A549 (cell line): ENCODE measurements at regions not wholly inside any gene's neighbourhood (a gene's known extent, or its start where the extent isn't known, plus 50 kb on each side); places are given as distances from the start of the nearest gene placed in this dataset.

Source experiments
- ATAC-seq, 2 experiments: fragments of 200-7000 bp in 1 of 2; fragments of >200 bp in 1 of 2; cut with Nextera tagmentation in 1 of 2; cut with Tn5 transposase in 1 of 2; 3 replicates each; pipeline versions ENCODE4 v1.8.0 to v1.9.1; 2018 to 2020; ENCODE audit warnings: mild to moderate bottlenecking in 1 of 2, moderate library complexity in 1 of 2
- CTCF ChIA-PET: fragments of 300-600 bp; sonication (Branson Sonifier 250); formaldehyde crosslinking; extraction: SDS; loops from one replicate; lab custom pipeline; 2021; ENCODE audit warnings: antibody characterized with exemption, inconsistent platforms; lab: Yijun Ruan, JAX
- POLR2A ChIA-PET: fragments of 350-600 bp; formaldehyde crosslinking; extraction: SDS; loops from one replicate; lab custom pipeline; 2021; ENCODE audit warnings: antibody characterized with exemption, inconsistent platforms; lab: Yijun Ruan, JAX
- DNase-seq, 2 experiments: peaks; one replicate each; pipeline versions ENCODE4 v3.0.0 to v3.0.0-alpha.2; 2011 to 2016; ENCODE audit warnings: low read depth in 1 of 2, low spot score in 1 of 2
- FAIRE-seq: peaks from 2 replicates; lab custom pipeline; 2011; peaks lifted over from hg19 to GRCh38; lab: Jason Lieb, UNC
- H3K27ac ChIP-seq, 2 experiments: fragments of >200 bp; sonication (Bioruptor Twin); formaldehyde crosslinking; 3 replicates each; pipeline ENCODE4 v1.5.1; 2016 to 2017
- H3K4me1 ChIP-seq: fragments of >200 bp; sonication (Bioruptor Twin); formaldehyde crosslinking; 3 replicates; pipeline ENCODE4 v1.6.1; 2016
- H3K4me2 ChIP-seq: fragments of >200 bp; sonication (Bioruptor Twin); formaldehyde crosslinking; 3 replicates; pipeline ENCODE4 v1.6.1; 2016
- H3K4me3 ChIP-seq: fragments of >200 bp; sonication (Bioruptor Twin); formaldehyde crosslinking; 3 replicates; pipeline ENCODE4 v1.5.1; 2016
- H3K9me3 ChIP-seq: fragments of >200 bp; sonication (Bioruptor Twin); formaldehyde crosslinking; 3 replicates; pipeline ENCODE4 v1.6.1; 2016
- BHLHE40 ChIP-seq: IDR thresholded peaks from 2 replicates; pipeline ENCODE4 v1.6.1; 2012; ENCODE audit warnings: low read depth, low read length, inconsistent platforms
- CBX2 ChIP-seq: fragments of 200-600 bp; sonication (generic); IDR thresholded peaks from 2 replicates; pipeline ENCODE4 v1.6.1; 2016; ENCODE audit warnings: low read depth, mild to moderate bottlenecking, borderline replicate concordance
- CEBPB ChIP-seq, 2 experiments: fragments of >200 bp in 1 of 2; sonication (Bioruptor Twin) in 1 of 2; formaldehyde crosslinking in 1 of 2; IDR thresholded peaks; 2 replicates each; pipeline ENCODE4 v1.6.1; 2012 to 2016
- CHD2 ChIP-seq: fragments of 150-350 bp; IDR thresholded peaks from 2 replicates; pipeline ENCODE4 v1.6.1; 2014; ENCODE audit warnings: low read length; ENCODE audit not compliant: partially characterized antibody
- ESRRA ChIP-seq: fragments of 150-350 bp; IDR thresholded peaks from 2 replicates; pipeline ENCODE4 v1.6.1; 2014; ENCODE audit warnings: mild to moderate bottlenecking, low read length, borderline replicate concordance
- FOSL2 ChIP-seq, 2 experiments: fragments of 450-650 bp in 1 of 2; fragments of >200 bp in 1 of 2; sonication (Bioruptor Twin) in 1 of 2; formaldehyde crosslinking; IDR thresholded peaks; 2 replicates each; pipeline versions ENCODE4 v1.5.0 to v1.6.1; 2016 to 2020; ENCODE audit warnings: mild to moderate bottlenecking in 1 of 2, moderate library complexity in 1 of 2
- FOXS1 ChIP-seq: fragments of 250-450 bp; sonication (Bioruptor Pico); IDR thresholded peaks from 2 replicates; pipeline ENCODE4 v1.5.0; 2020; ENCODE audit warnings: mild to moderate bottlenecking, moderate library complexity
- HDAC2 ChIP-seq: fragments of 200-600 bp; sonication (generic); IDR thresholded peaks from 2 replicates; pipeline ENCODE4 v1.6.1; 2016
- HEYL ChIP-seq: fragments of 250-450 bp; sonication (Bioruptor Pico); IDR thresholded peaks from 2 replicates; pipeline ENCODE4 v1.8.0; 2021; ENCODE audit warnings: mild to moderate bottlenecking, moderate library complexity
- HOXA7 ChIP-seq: fragments of 250-450 bp; sonication (Bioruptor Pico); IDR thresholded peaks from 2 replicates; pipeline ENCODE4 v1.5.0; 2020; ENCODE audit warnings: mild to moderate bottlenecking, moderate library complexity
- HOXB5 ChIP-seq: fragments of 250-450 bp; sonication (Bioruptor Pico); IDR thresholded peaks from 2 replicates; pipeline ENCODE4 v1.5.0; 2020; ENCODE audit warnings: mild to moderate bottlenecking, moderate library complexity
- JUNB ChIP-seq: fragments of >200 bp; sonication (Bioruptor Twin); formaldehyde crosslinking; IDR thresholded peaks from 2 replicates; pipeline ENCODE4 v1.6.1; 2016
- KDM1A ChIP-seq: fragments of 200-600 bp; sonication (generic); IDR thresholded peaks from 2 replicates; pipeline ENCODE4 v1.6.1; 2016; ENCODE audit warnings: low read depth, mild to moderate bottlenecking
- KDM5A ChIP-seq: fragments of 200-600 bp; sonication (generic); IDR thresholded peaks from 2 replicates; pipeline ENCODE4 v1.6.1; 2016; ENCODE audit warnings: antibody characterized with exemption, mild to moderate bottlenecking
- MAZ ChIP-seq: fragments of 150-350 bp; IDR thresholded peaks from 2 replicates; pipeline ENCODE4 v1.6.1; 2014; ENCODE audit warnings: antibody characterized with exemption, low read depth, low read length, borderline replicate concordance
- NR3C1 ChIP-seq: fragments of >200 bp; sonication (Bioruptor Twin); formaldehyde crosslinking; IDR thresholded peaks from 3 replicates; pipeline ENCODE4 v1.6.1; 2017
- RARB ChIP-seq: fragments of 250-450 bp; sonication (Bioruptor Pico); IDR thresholded peaks from 2 replicates; pipeline ENCODE4 v1.8.0; 2021; ENCODE audit warnings: mild to moderate bottlenecking, moderate library complexity
- SMC3 ChIP-seq: fragments of >200 bp; sonication (Bioruptor Twin); formaldehyde crosslinking; IDR thresholded peaks from 3 replicates; pipeline ENCODE4 v1.6.1; 2018; ENCODE audit warnings: inconsistent platforms
- SREBF2 ChIP-seq: fragments of 450-650 bp; IDR thresholded peaks from 2 replicates; pipeline ENCODE4 v1.6.1; 2014; ENCODE audit warnings: mild to moderate bottlenecking, moderate library complexity
- TFCP2L1 ChIP-seq: fragments of 250-450 bp; sonication (Bioruptor Pico); IDR thresholded peaks from 2 replicates; pipeline ENCODE4 v1.5.0; 2021; ENCODE audit warnings: mild to moderate bottlenecking
- ZFP36 ChIP-seq: fragments of 450-650 bp; IDR thresholded peaks from 2 replicates; pipeline ENCODE4 v1.6.1; 2014; ENCODE audit warnings: borderline replicate concordance; ENCODE audit not compliant: partially characterized antibody
- ZNF302 ChIP-seq: fragments of 250-450 bp; sonication (Bioruptor Pico); IDR thresholded peaks from 2 replicates; pipeline ENCODE4 v1.9.0; 2021; ENCODE audit warnings: inconsistent platforms, mild to moderate bottlenecking, moderate library complexity
- WGBS: methylation state at CpG from one replicate; pipeline ENCODE4 v1.1.6; 2017; ENCODE audit errors: missing lambda C conversion rate; 5-methylcytosine and 5-hydroxymethylcytosine counted together
- TF ChIP-seq, protein P1 (sequence below): fragments of >200 bp; sonication (Bioruptor Twin); formaldehyde crosslinking; IDR thresholded peaks from 2 replicates; pipeline ENCODE4 v1.6.1; 2016
- TF ChIP-seq, protein P2 (sequence below): fragments of >200 bp; sonication (Bioruptor Twin); formaldehyde crosslinking; IDR thresholded peaks from 3 replicates; pipeline ENCODE4 v1.6.1; 2016
- TF ChIP-seq, protein P3 (sequence below): IDR thresholded peaks from 2 replicates; pipeline ENCODE4 v1.6.1; 2012; ENCODE audit warnings: low read depth, borderline replicate concordance
- TF ChIP-seq, protein P4 (sequence below): fragments of 200-600 bp; sonication (generic); IDR thresholded peaks from 2 replicates; pipeline ENCODE4 v1.6.1; 2016; ENCODE audit warnings: antibody characterized with exemption, mild to moderate bottlenecking, moderate library complexity

DNA sequence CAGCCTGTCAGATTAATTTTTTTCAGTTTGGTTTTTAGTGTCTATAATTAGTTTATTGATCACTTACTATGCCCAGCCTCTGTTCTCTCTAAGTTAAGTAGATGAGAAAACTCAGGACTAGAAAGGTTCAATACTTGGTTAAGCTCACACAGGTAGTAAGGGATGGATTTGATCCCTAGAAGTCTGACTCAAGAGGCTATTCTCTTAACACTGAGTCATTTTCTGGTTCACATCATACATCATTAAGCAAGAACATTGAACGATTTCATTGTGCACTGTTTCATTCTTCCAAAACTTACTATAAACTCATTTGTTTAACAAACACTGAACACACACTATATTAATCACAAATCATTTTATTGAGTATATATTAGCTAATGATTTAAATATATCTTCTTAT lies 54.1 kb upstream of the SLC38A11 start:
- CTCF ChIA-PET: interaction anchor here (1.1 kb wide), 1 partner anchor 196 kb away, joined by 3 read pairs; no protein-coding TSS in a partner anchor
- no peak for FAIRE-seq

DNA sequence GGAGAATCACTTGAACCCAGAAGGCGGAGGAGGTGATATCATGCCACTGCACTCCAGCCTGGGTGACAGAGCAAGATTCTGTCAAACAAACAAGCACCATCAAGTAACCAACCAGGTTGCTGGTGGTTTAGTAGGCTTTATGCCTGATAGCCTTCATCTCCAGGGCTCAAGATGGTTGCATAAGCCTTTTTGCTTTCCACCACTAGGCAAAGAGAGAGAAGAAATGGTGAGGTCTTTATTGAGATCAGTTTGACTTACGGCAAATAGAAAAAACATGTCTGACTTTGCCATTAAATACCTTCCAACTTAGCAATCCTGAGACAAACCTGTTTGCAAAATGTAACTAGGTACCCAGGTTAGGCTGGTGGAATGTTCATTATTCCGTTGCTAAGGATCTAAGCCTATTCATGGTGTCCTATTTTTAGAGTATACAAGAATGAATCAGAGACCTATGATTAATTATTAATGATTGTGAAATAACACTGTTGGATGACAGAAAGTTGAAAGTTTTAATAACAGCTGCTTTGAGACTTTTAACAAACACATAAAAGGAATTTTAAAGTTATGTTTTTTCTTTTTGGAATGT lies 53.5 kb upstream of the SLC38A11 start:
- FAIRE-seq (no peak), ATAC-seq (peak; percentile 65 to 67; a peak in 5 of 6 replicates), DNase-seq (peak in 1 of 2 experiments; percentile 19)
- H3K27ac ChIP-seq: no peak overlapping the region
- WGBS: 51% methylated on average over 3 of the region's 3 CpGs
- ChIA-PET CTCF (no interaction called here), POLR2A (no interaction called here)
- H3K4me3 ChIP-seq: no peak overlapping the region
- TF ChIP-seq HEYL (CRISPR knock-in tag): no peak
- TF ChIP-seq ESRRA: no peak
- 0 out of 4 replicates have a peak, but pooled peaks of 1 of the 2 experiments have one; percentile 12 for TF ChIP-seq CEBPB (IDR thresholded peaks at IDR 0.05)
- no peak for TF ChIP-seq KDM5A
- TF ChIP-seq FOSL2 (IDR thresholded peaks at IDR 0.05): no peak
- TF ChIP-seq FOSL2 (CRISPR knock-in tag; IDR thresholded peaks at IDR 0.05): peak; percentile 37
- no peak for TF ChIP-seq NR3C1
- no peaks in the 10 kb centered on the region for H3K9me3 ChIP-seq
- H3K4me1 ChIP-seq: peaks cover 10% of the 10 kb centered on the region; the same call in 2 of the 3 replicates
- H3K4me2 ChIP-seq: peak overlapping the region; percentile 33

More for the DNA sequence above, 54.1 kb upstream of the SLC38A11 start:
- no peak for DNase-seq
- TF ChIP-seq CEBPB (IDR thresholded peaks at IDR 0.05): no peak
- no peak for TF ChIP-seq ESRRA
- TF ChIP-seq FOXS1: no peak
- TF ChIP-seq SREBF2: no peak
- TF ChIP-seq TFCP2L1 (CRISPR knock-in tag): no peak
- TF ChIP-seq SMC3: no peak
- TF ChIP-seq, protein P1, sequence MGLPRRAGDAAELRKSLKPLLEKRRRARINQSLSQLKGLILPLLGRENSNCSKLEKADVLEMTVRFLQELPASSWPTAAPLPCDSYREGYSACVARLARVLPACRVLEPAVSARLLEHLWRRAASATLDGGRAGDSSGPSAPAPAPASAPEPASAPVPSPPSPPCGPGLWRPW: no peak
- no peak for TF ChIP-seq ZFP36
- TF ChIP-seq MAZ: no peak
- TF ChIP-seq HOXA7 (CRISPR knock-in tag): no peak
- TF ChIP-seq KDM5A: no peak
- TF ChIP-seq JUNB: no peak
- TF ChIP-seq, protein P2, sequence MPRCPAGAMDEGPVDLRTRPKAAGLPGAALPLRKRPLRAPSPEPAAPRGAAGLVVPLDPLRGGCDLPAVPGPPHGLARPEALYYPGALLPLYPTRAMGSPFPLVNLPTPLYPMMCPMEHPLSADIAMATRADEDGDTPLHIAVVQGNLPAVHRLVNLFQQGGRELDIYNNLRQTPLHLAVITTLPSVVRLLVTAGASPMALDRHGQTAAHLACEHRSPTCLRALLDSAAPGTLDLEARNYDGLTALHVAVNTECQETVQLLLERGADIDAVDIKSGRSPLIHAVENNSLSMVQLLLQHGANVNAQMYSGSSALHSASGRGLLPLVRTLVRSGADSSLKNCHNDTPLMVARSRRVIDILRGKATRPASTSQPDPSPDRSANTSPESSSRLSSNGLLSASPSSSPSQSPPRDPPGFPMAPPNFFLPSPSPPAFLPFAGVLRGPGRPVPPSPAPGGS: no peak
- TF ChIP-seq CHD2: no peak
- TF ChIP-seq RARB (CRISPR knock-in tag): no peak
- TF ChIP-seq CBX2: no peak
- no peaks in the 10 kb centered on the region for H3K9me3 ChIP-seq
- POLR2A ChIA-PET: no interaction called here
- peak in 1 of 2 experiments; percentile 49; a peak in 1 of 6 replicates for ATAC-seq
- H3K4me3 ChIP-seq: no peak overlapping the region
- no peak overlapping the region for H3K4me2 ChIP-seq
- no peak overlapping the region for H3K27ac ChIP-seq
- H3K4me1 ChIP-seq: peaks cover 10% of the 10 kb centered on the region; the same call in 2 of the 3 replicates
- WGBS: 14% methylated on average over 1 of the region's 1 CpG

DNA sequence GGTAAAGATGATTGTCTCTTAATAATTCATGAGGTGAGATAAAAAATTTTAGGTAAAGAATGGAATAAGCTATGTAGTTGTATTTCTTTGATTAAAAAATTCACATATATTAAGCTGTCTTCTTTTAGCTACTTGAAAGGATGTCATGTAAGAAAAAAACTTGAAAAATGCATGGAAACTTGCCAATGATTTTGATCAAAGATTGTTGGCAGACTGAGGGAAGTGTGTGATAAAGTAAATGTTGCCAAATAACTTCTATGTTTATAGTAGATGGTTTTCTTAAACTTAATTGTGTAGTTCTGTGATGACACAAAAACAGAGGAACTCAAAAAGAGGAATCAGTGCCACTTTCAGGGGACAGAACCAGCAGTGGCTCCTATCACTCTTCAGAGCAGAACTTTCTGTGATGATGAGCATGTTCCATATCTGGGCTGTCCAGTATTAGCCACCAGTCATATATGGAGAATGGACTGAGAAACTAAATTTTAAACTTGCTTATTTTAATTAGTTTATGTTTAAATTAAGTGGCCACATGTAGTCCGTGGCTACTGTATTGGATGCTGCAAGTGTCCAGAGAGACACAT lies 51.9 kb upstream of the SLC38A11 start:
- WGBS: 33% methylated on average over 1 of the region's 1 CpG
- no peak overlapping the region for H3K4me2 ChIP-seq
- H3K27ac ChIP-seq: no peak overlapping the region
- H3K4me3 ChIP-seq: no peak overlapping the region
- no peaks in the 10 kb centered on the region for H3K9me3 ChIP-seq
- POLR2A ChIA-PET: no interaction called here
- H3K4me1 ChIP-seq: peaks cover 10% of the 10 kb centered on the region; the same call in 2 of the 3 replicates
- no peak for FAIRE-seq
- CTCF ChIA-PET: interaction anchor here (1.3 kb wide), 1 partner anchor 10 kb away, joined by 3 read pairs; no protein-coding TSS in a partner anchor
- ATAC-seq: no peak
- DNase-seq: no peak
- no peak for TF ChIP-seq KDM5A
- TF ChIP-seq HOXB5 (CRISPR knock-in tag): no peak
- TF ChIP-seq SREBF2: no peak
- no peak for TF ChIP-seq BHLHE40
- no peak for TF ChIP-seq FOSL2 (IDR thresholded peaks at IDR 0.05)
- TF ChIP-seq FOSL2 (CRISPR knock-in tag; IDR thresholded peaks at IDR 0.05): no peak
- TF ChIP-seq, protein P3, sequence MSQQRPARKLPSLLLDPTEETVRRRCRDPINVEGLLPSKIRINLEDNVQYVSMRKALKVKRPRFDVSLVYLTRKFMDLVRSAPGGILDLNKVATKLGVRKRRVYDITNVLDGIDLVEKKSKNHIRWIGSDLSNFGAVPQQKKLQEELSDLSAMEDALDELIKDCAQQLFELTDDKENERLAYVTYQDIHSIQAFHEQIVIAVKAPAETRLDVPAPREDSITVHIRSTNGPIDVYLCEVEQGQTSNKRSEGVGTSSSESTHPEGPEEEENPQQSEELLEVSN: no peak
- no peak for TF ChIP-seq HDAC2
- no peak for TF ChIP-seq KDM1A
- no peak for TF ChIP-seq CEBPB (IDR thresholded peaks at IDR 0.05)
- TF ChIP-seq, protein P2: no peak
- TF ChIP-seq, protein P1: no peak
- TF ChIP-seq, protein P4, sequence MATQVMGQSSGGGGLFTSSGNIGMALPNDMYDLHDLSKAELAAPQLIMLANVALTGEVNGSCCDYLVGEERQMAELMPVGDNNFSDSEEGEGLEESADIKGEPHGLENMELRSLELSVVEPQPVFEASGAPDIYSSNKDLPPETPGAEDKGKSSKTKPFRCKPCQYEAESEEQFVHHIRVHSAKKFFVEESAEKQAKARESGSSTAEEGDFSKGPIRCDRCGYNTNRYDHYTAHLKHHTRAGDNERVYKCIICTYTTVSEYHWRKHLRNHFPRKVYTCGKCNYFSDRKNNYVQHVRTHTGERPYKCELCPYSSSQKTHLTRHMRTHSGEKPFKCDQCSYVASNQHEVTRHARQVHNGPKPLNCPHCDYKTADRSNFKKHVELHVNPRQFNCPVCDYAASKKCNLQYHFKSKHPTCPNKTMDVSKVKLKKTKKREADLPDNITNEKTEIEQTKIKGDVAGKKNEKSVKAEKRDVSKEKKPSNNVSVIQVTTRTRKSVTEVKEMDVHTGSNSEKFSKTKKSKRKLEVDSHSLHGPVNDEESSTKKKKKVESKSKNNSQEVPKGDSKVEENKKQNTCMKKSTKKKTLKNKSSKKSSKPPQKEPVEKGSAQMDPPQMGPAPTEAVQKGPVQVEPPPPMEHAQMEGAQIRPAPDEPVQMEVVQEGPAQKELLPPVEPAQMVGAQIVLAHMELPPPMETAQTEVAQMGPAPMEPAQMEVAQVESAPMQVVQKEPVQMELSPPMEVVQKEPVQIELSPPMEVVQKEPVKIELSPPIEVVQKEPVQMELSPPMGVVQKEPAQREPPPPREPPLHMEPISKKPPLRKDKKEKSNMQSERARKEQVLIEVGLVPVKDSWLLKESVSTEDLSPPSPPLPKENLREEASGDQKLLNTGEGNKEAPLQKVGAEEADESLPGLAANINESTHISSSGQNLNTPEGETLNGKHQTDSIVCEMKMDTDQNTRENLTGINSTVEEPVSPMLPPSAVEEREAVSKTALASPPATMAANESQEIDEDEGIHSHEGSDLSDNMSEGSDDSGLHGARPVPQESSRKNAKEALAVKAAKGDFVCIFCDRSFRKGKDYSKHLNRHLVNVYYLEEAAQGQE: no peak
- TF ChIP-seq ZNF302 (CRISPR knock-in tag): no peak
- TF ChIP-seq ZFP36: no peak
